ENCODE measurements at regions not wholly inside any gene's neighbourhood (a gene's known extent, or its start where the extent isn't known, plus 50 kb on each side); places are given as distances from the start of the nearest gene placed in this dataset.
A peak's percentile ranks its signal among the peaks of the same experiment; 100 is the strongest.

DNA sequence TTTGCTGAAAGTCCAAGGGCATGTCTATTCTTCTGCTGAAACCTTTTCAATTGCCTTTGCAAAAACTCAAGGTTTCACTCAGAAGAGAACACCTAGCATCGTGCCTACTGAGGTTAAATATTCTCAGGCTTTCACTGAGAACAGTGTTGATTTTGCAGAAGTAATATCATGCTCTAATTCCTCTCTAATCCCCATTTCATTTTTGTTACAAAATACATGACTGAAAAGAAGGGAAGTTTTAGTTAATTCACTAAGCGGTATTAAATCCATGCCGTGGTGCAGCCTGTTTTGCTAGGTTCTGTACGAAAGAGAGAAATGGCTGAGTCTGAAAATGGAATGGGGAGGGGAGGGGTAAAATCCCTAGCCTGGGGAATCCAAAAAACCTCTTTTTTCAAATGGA lies 163.2 kb upstream of the CAMK1G start:
- DNase-seq: no peak

- no peak for DNase-seq
Measured at GRCh38 chr1:209421186-209421585, 162.3 kb upstream of the CAMK1G start.

DNA sequence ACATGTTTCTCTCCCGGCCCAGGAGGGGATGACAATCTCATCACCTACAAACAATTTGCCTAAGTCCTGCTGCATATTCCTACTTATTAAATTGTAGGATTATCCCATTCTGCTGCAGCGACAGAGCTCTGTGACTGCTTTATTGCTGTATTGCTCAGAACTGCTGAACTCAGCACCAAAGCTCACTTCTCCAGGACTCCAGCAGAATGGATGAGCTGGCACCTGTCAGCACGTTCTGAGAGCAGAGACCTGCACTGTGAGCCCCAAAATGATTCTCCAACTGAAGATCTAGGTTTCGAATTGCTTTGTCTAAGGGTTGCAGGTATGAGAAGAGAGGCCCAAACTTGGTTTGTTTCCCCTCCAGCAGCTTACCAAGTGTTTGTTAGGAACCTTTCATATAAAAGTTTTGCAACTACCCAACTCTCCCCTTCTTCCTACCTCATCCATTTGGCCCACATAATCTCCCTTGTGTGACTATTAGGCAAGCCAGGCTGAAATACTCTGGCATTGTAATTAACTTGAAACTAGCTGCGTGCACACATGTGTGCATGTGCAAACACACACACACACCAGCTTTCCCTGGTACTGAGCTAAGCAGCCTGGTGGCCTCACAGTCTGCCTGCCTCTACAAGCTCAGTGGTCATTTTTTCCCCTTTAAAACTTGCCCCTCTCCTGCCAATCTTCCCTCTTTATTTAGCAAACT lies 161.4 kb upstream of the CAMK1G start:
- peak; percentile 9 for DNase-seq

DNA sequence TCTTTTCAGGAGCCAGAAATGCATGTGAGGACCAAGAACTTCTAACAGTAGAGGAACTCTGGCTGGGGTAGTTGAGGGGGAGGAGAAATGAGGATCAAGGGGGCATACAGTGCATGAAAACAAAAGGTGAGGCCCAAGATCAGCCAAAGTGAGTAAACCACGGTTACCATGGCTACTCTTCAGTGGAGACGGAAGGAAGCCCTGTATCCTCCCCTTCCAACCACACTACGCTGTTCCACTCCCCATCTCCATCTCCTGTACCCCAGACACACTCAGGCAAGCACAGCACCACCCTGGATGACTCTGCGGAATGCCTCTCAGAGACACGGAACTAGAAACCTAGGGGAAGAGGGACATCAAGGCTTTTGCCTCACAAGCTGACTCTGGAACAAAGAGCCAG lies 157.6 kb upstream of the CAMK1G start:
- no peak for DNase-seq

DNA sequence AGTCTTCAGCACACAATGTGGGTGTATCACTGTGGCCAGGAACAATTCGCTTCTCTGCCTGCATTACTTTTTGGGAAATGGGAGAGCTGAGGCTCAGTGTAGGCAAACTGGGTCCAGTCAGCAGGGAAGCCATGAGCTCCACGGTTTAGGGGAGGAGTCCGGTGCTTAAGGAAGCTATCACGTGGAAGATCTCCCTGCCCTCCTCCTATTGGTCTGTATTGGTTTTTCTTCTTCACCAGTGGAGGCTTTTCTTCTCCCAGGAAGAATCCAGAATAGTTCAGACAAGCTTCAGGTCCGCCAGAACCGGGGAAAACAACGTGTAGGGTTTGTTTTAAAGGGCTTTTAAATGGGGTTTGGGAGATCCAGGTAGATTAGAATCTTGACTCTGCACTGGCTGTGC lies 156.2 kb upstream of the CAMK1G start:
- no peak for DNase-seq

GRCh38 chr1:209427811-209428210 lies 155.7 kb upstream of the CAMK1G start:
- DNase-seq: no peak

DNA sequence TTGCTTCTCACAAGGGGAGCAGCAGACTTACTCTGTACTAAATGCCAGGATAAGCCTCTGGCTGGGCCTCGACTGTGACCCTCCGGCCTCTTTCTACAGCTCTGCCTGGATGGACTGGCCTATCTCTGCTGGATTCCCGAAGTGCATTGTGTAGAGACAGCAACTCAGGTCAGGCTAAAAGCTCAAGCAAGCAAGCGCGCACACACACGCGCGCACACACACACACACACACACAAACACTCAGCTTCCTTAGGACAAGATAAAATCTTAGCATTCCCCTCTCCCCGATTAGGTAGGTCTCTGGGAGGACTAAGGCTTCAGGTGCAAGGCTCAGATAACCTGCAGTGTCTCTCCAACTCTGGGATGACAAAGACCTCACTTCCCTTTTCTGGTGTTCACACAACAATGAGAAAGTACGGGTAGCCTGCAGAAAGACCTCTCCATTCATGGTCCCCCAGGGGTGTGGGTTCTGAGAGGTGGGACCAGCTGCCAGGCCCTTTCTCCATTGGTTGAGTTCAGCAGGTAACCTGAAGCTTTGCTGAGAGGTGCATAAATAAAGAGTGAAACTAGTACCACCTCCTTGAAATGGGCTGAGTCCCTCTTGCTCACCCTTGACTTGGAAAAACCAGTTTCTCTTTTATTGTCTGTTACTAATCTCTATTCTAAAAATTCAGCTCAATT lies 155.1 kb upstream of the CAMK1G start:
- DNase-seq: peak; percentile 9

- DNase-seq: no peak
Measured at GRCh38 chr1:209429611-209430010, 153.9 kb upstream of the CAMK1G start.

DNA sequence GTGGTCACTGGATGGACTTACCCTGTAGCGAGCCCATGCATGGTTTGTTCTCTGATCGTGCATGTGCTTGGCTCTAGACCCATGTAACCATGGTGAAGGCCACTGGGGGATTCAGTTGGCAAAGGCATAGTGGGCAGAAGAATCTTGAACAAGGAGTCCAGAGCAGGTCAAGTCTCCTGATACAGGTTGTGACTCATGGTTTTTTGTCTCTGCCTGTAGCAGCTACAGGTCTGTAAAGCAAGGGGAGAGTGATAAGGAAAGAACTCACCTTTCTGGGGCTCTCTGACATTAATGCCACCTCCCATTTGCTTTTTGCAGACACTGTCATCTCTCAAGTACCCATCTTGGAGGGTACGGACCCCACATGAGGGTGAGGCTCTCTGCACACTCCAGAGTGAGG lies 153.4 kb upstream of the CAMK1G start:
- no peak for DNase-seq

GRCh38 chr1:209430821-209431259 lies 152.7 kb upstream of the CAMK1G start:
- DNase-seq: no peak

DNA sequence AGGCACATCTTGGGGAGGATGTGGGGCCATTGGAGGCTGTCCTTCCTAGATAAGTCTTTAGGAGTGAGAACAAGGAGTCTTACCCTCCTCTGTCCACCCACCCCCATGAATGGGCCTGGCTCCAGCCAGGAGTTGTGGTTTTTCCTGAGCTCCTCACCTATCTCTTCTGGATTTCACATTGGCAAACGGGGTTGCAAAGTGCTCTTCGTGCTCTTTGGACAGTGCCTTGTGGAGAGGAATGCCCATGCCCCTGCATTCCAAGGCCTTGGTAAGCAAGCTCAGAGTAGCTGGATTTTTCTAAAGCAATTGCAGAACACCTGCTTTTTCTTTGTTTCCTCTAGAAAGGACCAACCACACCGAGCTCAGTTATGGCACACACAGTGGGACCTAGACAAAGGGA lies 152.1 kb upstream of the CAMK1G start:
- DNase-seq: no peak

- no peak for DNase-seq
Measured at GRCh38 chr1:209431813-209432442, 151.6 kb upstream of the CAMK1G start.

DNA sequence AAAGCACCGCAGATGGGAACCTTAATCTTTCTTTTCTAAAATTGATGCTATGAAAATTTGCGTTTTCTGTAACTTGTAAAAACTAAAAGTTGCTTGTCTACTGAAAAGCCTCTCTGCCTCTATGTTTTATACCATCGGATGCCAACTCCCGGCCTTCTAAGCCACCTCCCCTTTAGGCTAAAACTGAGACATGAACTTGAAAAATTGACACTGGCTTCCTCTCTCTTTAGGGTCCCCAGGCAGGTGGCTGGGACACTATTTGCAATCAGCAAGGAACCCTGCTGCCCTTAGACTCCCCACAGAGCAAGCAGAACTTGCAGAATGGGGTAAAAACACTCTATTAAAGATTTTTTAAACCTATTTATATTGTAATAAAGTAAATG lies 151.1 kb upstream of the CAMK1G start:
- DNase-seq: peak; percentile 61

GRCh38 chr1:209433649-209434031 lies 149.9 kb upstream of the CAMK1G start:
- peak; percentile 78 for DNase-seq

DNA sequence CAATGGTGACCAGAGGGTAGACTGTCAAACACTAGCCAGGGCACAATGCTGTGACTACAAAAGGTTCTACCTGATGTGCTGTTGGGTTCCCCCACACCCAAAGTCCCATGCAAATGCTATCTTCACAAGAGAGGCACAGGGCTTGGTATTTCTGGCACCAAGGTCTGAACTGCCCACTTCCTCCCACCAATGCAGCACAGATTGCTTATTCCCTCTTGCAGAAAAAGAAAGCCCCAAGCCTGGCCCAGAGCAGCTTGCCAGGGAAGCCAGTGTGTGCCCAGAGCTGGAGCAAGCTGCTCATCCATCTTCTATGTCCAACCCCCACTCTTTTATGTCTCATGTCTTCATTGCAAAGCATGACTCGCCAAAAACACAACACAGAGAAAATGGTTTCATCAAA lies 149.4 kb upstream of the CAMK1G start:
- no peak for DNase-seq

GRCh38 chr1:209434631-209435217 lies 148.8 kb upstream of the CAMK1G start:
- DNase-seq: no peak

DNA sequence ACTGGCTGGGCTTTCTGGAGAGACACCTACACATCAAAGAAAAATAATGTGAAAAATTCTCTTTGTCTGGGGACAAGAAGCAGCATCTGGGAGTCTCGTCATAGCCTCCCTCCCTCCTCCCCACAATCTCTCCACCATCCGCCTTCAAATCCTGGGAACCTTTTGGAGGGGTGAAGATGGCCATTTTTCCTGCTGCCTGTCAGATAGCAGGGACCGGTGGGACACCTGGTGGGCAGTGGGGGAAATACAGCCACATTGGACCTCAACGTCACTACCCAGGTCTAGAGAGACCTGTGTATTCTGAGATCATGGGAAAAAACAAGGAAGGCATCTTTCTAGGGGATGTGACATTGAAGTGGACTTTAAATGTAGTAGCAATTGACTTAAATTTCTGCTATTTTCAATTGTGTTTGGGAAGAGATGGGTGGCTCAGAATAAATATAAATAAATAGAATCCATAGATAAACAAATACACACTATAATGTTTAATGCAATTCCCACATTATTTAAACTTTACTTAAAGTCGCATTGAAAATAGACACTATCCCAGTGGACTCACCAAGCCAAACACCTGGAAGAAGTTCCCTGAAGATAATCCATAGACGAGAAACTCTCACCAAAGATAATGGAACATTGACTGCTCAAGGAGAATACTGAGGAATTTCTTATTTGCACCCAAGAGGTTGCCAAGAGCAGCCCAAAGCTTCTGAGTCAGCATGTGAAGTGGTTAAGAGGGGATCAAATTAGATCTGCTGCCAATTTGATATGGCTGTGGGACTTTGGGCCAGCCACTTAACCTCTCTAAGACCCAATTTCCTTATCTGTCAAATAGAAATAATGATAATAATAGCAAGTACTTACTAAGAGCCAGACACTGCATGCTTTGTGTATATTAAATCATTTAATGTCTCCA lies 147.6 kb upstream of the CAMK1G start:
- peak; percentile 86 for DNase-seq

DNA sequence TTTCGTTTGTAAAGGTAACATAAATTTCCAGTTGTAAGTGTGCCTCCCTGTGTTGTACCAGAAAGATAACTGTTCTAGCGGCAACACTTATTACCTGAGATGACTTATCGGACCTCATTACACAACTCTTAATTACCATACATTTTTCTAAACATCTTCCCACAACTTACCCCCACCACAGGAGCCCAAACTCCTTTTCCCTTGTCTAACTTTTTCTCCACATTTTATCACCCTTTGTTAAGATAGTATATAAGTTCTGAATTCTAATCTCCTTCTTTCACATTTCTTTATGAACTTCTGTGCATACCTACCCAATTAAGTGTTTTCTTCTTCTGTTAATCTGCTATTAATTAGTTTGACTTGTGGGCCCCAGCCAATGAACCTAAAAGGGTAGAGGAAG lies 143.7 kb upstream of the CAMK1G start:
- no peak for DNase-seq

DNA sequence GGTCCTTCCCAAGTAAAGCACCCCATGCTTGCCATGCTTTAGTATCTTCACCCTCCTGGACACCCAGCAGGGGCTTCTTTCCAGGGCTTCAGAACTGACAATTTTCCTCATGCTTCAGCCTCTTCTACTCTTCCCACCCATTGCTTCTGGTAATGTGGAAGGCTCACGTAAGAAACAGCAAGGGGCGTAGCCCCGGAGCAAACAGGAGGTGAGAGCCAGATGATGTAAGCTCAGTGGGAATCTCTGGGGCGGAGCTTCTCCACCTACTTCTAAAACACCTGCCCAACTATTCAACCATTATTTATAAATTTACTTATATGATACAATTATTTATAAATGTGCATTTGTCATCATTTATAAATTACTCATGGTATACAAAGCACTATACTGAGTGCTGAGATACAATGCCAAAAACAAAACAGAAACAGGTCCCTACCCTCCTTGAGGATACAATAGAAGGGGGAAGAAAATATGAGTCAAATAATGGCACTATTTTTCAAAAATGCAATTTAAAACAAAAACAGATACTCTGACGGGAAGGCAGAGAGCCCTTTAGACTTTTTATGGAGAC lies 140.1 kb upstream of the CAMK1G start:
- peak; percentile 34 for DNase-seq

DNA sequence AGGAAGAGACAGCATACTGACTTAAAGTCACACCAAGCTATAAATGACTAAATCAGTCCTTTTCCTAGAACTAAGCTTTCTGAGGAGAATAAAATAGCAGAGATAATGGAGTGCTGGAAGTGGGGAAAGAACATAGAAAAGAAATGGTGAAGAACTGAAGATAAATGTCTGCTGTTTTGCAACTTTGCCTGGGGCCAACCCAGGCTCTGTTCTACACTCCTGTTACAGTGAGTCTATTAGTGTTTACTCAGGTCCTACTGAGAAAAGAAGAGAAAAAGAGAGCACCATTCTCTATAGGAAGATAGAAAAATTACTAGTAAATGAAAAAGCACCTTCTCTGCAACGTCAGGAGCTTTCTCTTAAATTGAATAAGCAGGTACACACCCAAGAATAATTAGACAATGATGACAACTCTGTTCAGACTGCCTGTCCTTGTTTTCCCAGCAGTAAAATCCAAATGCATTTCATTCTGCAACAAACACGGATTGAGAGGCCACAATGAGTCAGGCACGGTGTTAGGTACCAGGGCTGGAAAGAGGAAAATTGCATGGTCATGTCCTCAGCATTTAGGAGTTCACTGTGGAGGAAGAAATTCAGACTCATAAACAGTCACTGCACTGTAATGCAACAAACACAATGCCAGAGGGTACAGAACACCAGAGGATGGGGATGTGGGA lies 139.4 kb upstream of the CAMK1G start:
- no peak for DNase-seq

DNA sequence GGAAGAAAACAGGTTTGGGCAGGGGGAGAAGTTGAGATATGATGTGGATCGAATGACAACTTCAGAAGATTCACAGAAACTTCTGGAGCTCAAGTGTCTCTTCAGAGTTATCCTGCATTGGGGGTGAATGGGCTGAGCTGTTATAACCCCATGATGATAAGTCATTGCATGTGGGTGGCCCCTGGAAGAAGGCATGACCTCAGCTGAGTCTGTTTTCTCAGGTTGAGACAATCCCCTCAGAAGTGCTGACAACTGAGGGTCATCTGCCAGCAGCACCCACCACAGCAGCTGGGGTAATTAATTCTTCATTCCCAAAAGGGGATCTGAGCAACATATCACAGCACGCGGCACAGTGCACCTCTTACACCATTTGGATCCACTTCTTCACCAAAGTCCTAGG lies 138.6 kb upstream of the CAMK1G start:
- no peak for DNase-seq

- no peak for DNase-seq
Measured at GRCh38 chr1:209445576-209445975, 137.9 kb upstream of the CAMK1G start.

Measured in NCI-H146 (cell line).